Endodermal cell (in vitro differentiated cells): ENCODE measurements at regions not wholly inside any gene's neighbourhood (a gene's known extent, or its start where the extent isn't known, plus 50 kb on each side); places are given as distances from the start of the nearest gene placed in this dataset.

Experiments used
- DNase-seq: peaks from one replicate; pipeline ENCODE4 v3.0.0-alpha.2; 2017
- H3K27ac ChIP-seq: 2 replicates; pipeline ENCODE4 v1.5.1; 2013; ENCODE audit warnings: mild to moderate bottlenecking, low read depth, low read length, moderate library complexity
- H3K27me3 ChIP-seq: 2 replicates; pipeline ENCODE4 v1.6.1; 2013; ENCODE audit warnings: mild to moderate bottlenecking, low read length, moderate library complexity; ENCODE audit not compliant: insufficient read depth, control insufficient read depth, poor library complexity, severe bottlenecking
- H3K36me3 ChIP-seq: 2 replicates; pipeline ENCODE4 v1.7.0; 2013; ENCODE audit warnings: mild to moderate bottlenecking, low read length, moderate library complexity; ENCODE audit not compliant: control insufficient read depth, insufficient read depth
- H3K4me1 ChIP-seq: one replicate; pipeline ENCODE4 v1.7.0; 2013; ENCODE audit warnings: low read length; ENCODE audit not compliant: control insufficient read depth, insufficient read depth
- H3K4me3 ChIP-seq: 2 replicates; pipeline ENCODE4 v1.5.1; 2013; ENCODE audit warnings: mild to moderate bottlenecking, low read length, moderate library complexity
- H3K9ac ChIP-seq: 2 replicates; pipeline ENCODE4 v1.6.1; 2013; ENCODE audit warnings: mild to moderate bottlenecking, low read length, moderate library complexity; ENCODE audit not compliant: poor library complexity, severe bottlenecking; ENCODE audit errors: extremely low read depth
- H3K9me3 ChIP-seq: 2 replicates; pipeline ENCODE4 v1.6.1; 2013; ENCODE audit warnings: mild to moderate bottlenecking, low read length, moderate library complexity; ENCODE audit not compliant: control insufficient read depth
- H3K27ac Mint-ChIP-seq: 2 replicates; pipeline ENCODE4 v1.8.0; 2020; ENCODE audit warnings: mixed read lengths
- H3K27me3 Mint-ChIP-seq: 2 replicates; pipeline ENCODE4 v1.8.0; 2021; ENCODE audit warnings: mild to moderate bottlenecking, mixed read lengths; ENCODE audit not compliant: insufficient read depth
- H3K36me3 Mint-ChIP-seq: 2 replicates; pipeline ENCODE4 v1.8.0; 2020; ENCODE audit warnings: low read depth, mixed read lengths
- H3K4me1 Mint-ChIP-seq: 2 replicates; pipeline ENCODE4 v1.8.0; 2020; ENCODE audit warnings: mixed read lengths
- H3K4me3 Mint-ChIP-seq: 2 replicates; pipeline ENCODE4 v1.8.0; 2020; ENCODE audit warnings: mild to moderate bottlenecking, moderate library complexity, mixed read lengths
- H3K9me3 Mint-ChIP-seq: 2 replicates; pipeline ENCODE4 v1.8.0; 2020; ENCODE audit warnings: mild to moderate bottlenecking, mixed read lengths
- WGBS, 2 experiments: methylation state at CpG; one replicate each; pipeline versions ENCODE4 v1.1.5 to v1.1.7; 2013; ENCODE audit warnings: missing lambda C conversion rate in 2 of 2, mixed read lengths in 1 of 2; ENCODE audit not compliant: insufficient coverage in 1 of 2, insufficient read length in 1 of 2; 5-methylcytosine and 5-hydroxymethylcytosine counted together
- TF ChIP-seq, protein P1 (sequence below): fragments of 200-600 bp; sonication (generic); conservative IDR thresholded peaks from 2 replicates; pipeline ENCODE4 v1.5.0; 2021; ENCODE audit warnings: antibody characterized with exemption, mild to moderate bottlenecking

DNA sequence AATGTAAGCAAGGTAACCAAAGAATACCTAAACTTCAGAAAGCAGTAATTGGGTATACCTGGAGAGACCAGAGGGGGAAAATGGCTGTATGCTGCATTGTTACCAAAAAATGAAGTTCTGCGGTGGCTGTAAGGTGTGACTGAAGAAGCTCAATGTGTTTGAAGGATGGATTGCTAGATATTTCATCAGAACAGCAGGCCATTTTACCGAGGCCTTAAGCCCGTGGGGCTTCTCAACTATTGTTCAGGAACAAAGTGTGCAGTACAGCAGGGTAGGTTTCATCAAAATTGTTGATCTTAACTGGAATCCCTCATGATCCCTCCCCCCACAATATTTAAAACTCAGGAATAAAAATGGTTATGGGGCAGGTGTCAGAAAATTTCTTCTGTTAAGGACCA is 204.0 kb upstream of the GHITM start:
- TF ChIP-seq, protein P1, sequence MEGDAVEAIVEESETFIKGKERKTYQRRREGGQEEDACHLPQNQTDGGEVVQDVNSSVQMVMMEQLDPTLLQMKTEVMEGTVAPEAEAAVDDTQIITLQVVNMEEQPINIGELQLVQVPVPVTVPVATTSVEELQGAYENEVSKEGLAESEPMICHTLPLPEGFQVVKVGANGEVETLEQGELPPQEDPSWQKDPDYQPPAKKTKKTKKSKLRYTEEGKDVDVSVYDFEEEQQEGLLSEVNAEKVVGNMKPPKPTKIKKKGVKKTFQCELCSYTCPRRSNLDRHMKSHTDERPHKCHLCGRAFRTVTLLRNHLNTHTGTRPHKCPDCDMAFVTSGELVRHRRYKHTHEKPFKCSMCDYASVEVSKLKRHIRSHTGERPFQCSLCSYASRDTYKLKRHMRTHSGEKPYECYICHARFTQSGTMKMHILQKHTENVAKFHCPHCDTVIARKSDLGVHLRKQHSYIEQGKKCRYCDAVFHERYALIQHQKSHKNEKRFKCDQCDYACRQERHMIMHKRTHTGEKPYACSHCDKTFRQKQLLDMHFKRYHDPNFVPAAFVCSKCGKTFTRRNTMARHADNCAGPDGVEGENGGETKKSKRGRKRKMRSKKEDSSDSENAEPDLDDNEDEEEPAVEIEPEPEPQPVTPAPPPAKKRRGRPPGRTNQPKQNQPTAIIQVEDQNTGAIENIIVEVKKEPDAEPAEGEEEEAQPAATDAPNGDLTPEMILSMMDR, result no peak
- Histone ChIP-seq H3K27ac (no peak overlapping the region), H3K36me3 (no peaks in the 10 kb centered on the region), H3K9ac (no peak overlapping the region), H3K4me1 (peaks cover 4% of the 10 kb centered on the region), H3K4me3 (no peak overlapping the region), H3K9me3 (no peaks in the 10 kb centered on the region), H3K27me3 (no peaks in the 10 kb centered on the region)
- WGBS, 2 experiments, result 97 to 100% methylated on average over 1 to 3 of the region's 3 CpGs
- Mint-ChIP-seq H3K9me3 (no peaks in the 10 kb centered on the region), H3K27ac (no peak overlapping the region), H3K36me3 (no peaks in the 10 kb centered on the region), H3K4me3 (no peak overlapping the region), H3K4me1 (peaks cover 26% of the 10 kb centered on the region), H3K27me3 (no peaks in the 10 kb centered on the region)
- DNase-seq, result no peak

DNA sequence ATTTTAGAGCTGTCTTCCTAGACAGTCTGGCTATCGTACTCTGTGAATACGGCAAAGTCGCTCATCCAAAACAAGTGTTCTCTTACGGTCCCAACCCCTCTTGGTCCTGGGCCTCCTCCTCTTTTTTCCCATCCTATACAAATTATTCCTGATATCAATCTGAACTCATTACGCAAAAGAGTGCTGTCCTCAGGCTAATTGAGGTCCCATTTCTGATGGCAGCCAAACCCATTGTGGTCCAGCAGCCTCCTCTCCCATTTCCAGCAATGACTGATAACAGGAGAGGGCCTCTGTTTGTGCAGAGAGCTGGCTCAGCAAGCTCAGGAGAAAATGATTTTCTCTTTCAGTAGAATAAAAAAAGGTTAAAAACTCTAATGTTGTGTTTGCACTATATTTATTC is 203.4 kb upstream of the GHITM start:
- Histone ChIP-seq H3K9ac (no peak overlapping the region), H3K9me3 (no peaks in the 10 kb centered on the region), H3K27me3 (no peaks in the 10 kb centered on the region), H3K4me1 (peaks cover 4% of the 10 kb centered on the region), H3K4me3 (no peak overlapping the region), H3K36me3 (no peaks in the 10 kb centered on the region), H3K27ac (no peak overlapping the region)
- H3K27me3 Mint-ChIP-seq, result no peaks in the 10 kb centered on the region
- H3K4me3 Mint-ChIP-seq, result no peak overlapping the region
- TF ChIP-seq, protein P1, result no peak
- no peak overlapping the region for H3K27ac Mint-ChIP-seq
- no peak for DNase-seq
- H3K4me1 Mint-ChIP-seq, result peaks cover 26% of the 10 kb centered on the region
- WGBS, 2 experiments, result 96% methylated on average over 5 of the region's 5 CpGs
- H3K9me3 Mint-ChIP-seq, result no peaks in the 10 kb centered on the region
- H3K36me3 Mint-ChIP-seq, result no peaks in the 10 kb centered on the region

DNA sequence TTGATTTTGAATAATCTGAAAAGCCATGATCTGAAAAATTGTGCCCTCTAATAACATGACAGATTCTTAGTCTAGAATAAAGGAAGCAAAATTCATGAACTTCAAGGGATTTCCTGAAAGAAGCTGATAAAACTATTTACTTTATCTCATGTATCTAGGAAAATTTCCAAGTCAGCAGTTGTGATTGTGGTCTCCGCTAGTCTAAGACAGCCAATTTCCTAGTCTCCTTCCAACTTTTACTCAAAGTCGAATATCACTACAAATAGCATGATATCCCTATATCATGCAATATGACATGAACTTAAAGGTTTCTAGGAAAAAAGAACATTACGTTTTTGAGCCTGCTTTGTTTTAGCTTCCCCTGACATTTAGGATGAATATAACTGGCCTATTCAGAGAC is 202.1 kb upstream of the GHITM start:
- WGBS, 2 experiments, result 88 to 100% methylated on average over 1 to 3 of the region's 3 CpGs
- Histone ChIP-seq H3K36me3 (no peaks in the 10 kb centered on the region), H3K9ac (no peak overlapping the region), H3K4me1 (no peaks in the 10 kb centered on the region), H3K4me3 (no peak overlapping the region), H3K27ac (no peak overlapping the region), H3K27me3 (no peaks in the 10 kb centered on the region), H3K9me3 (no peaks in the 10 kb centered on the region)
- no peaks in the 10 kb centered on the region for H3K27me3 Mint-ChIP-seq
- peaks cover 19% of the 10 kb centered on the region for H3K4me1 Mint-ChIP-seq
- H3K4me3 Mint-ChIP-seq, result no peak overlapping the region
- DNase-seq, result no peak
- no peaks in the 10 kb centered on the region for H3K9me3 Mint-ChIP-seq
- TF ChIP-seq, protein P1, result no peak
- no peak overlapping the region for H3K27ac Mint-ChIP-seq
- no peaks in the 10 kb centered on the region for H3K36me3 Mint-ChIP-seq
